ENCODE measurements at regions not wholly inside any gene's neighbourhood (a gene's known extent, or its start where the extent isn't known, plus 50 kb on each side); places are given as distances from the start of the nearest gene placed in this dataset.

DNA sequence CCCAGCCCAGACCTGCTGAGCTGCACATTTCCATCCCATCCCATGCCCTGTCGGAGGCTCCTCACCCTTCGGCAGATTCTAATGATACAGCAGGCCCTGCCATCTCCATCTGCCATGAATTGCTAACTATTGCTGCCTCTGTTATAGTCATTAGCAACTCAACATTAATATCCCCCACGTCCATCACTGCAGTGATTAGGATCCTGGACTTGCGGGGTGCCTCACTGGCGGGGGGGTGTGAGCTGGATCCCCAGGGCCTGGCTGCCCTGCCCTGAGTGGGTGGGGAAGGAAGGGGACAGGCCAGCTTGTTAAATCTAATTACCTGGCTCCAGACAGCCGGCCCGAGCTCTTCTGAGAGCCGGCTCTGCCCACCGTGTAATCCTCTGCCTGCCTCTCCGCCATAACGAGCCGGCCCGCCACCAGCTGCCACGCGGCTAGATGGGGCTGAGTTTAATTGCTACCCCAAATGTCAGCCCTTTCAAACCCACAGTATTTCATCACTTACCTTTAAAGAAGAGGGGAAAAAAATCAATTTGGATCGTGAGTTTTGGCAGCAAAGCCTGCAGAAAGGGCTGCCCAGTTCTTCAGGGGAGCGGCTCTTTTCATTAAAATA lies 227.3 kb upstream of the CSF3R start:
- ATAC-seq (no peak), DNase-seq (no peak)
- Mint-ChIP-seq H3K27ac (no peak overlapping the region), H3K36me3 (no peaks in the 10 kb centered on the region), H3K27me3 (peaks cover 58% of the 10 kb centered on the region), H3K4me1 (no peaks in the 10 kb centered on the region), H3K4me3 (no peak overlapping the region), H3K9me3 (ENCODE audit: low read depth) (no peaks in the 10 kb centered on the region)
- CTCF ChIA-PET: interaction anchor here (0.9 kb wide), 1 partner anchor 19 kb away, joined by 3 read pairs; no protein-coding TSS in a partner anchor

DNA sequence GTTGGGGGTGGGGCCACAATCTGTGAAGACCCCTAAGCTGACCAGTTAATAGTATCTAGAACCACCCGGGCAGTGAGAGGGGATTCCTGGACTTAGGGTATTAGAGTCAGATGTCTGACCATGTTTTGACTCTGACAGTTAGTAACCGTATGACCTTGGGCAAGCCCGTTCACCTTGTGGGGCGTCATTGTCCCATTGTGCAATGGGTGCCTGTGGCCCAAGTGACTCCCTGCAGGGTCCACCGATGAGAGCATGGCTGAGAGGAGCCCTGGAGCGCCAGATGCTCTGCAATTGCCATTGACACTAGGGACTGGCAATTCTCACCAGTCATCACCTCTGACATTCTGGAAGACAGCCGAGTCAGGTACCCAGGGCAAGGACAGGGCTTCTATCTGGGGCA lies 225.9 kb upstream of the CSF3R start:
- ATAC-seq: no peak
- H3K27ac Mint-ChIP-seq: no peak overlapping the region
- H3K27me3 Mint-ChIP-seq: peaks cover 53% of the 10 kb centered on the region
- H3K4me1 Mint-ChIP-seq: no peaks in the 10 kb centered on the region
- H3K36me3 Mint-ChIP-seq: no peaks in the 10 kb centered on the region
- no peak for DNase-seq
- no peak overlapping the region for H3K4me3 Mint-ChIP-seq
- CTCF ChIA-PET: no interaction called here
- no peaks in the 10 kb centered on the region for H3K9me3 Mint-ChIP-seq (ENCODE audit: low read depth)

- ATAC-seq (no peak), DNase-seq (no peak)
- Mint-ChIP-seq H3K9me3 (ENCODE audit: low read depth) (no peaks in the 10 kb centered on the region), H3K36me3 (no peaks in the 10 kb centered on the region), H3K27me3 (peaks cover 48% of the 10 kb centered on the region), H3K27ac (no peak overlapping the region), H3K4me3 (no peak overlapping the region), H3K4me1 (no peaks in the 10 kb centered on the region)
- CTCF ChIA-PET: no interaction called here
Measured at GRCh38 chr1:36707221-36707620, 224.5 kb upstream of the CSF3R start.

GRCh38 chr1:36706416-36706815 lies 223.7 kb upstream of the CSF3R start:
- H3K4me3 Mint-ChIP-seq: no peak overlapping the region
- no peaks in the 10 kb centered on the region for H3K9me3 Mint-ChIP-seq (ENCODE audit: low read depth)
- H3K36me3 Mint-ChIP-seq: no peaks in the 10 kb centered on the region
- DNase-seq (no peak), ATAC-seq (no peak)
- peaks cover 40% of the 10 kb centered on the region for H3K27me3 Mint-ChIP-seq
- CTCF ChIA-PET: no interaction called here
- H3K4me1 Mint-ChIP-seq: no peaks in the 10 kb centered on the region
- no peak overlapping the region for H3K27ac Mint-ChIP-seq

DNA sequence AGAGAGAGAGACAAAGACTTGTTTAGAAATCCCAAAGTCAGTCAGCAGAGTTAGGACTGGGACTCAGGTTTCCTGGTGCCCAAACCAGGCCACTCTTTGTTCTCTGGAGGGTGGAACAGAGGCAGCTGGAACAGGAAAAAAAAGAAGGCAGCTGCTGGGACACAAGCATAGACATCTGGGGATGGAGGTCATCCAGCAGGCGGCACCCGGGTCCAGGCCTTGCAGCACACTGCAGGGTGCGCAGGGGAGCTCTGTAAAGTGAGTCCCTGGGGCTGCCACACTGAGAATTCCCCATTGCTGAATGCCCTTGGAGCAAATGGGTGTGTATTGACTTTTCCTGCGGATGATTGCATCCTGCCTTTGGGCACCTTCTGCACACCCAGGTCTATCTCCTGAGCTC lies 222.9 kb upstream of the CSF3R start:
- Mint-ChIP-seq H3K4me3 (no peak overlapping the region), H3K4me1 (no peaks in the 10 kb centered on the region), H3K27ac (no peak overlapping the region), H3K36me3 (no peaks in the 10 kb centered on the region), H3K9me3 (ENCODE audit: low read depth) (no peaks in the 10 kb centered on the region), H3K27me3 (peaks cover 33% of the 10 kb centered on the region)
- CTCF ChIA-PET: no interaction called here
- DNase-seq: no peak
- ATAC-seq: no peak

- peak; percentile 89 for ATAC-seq
- H3K27ac Mint-ChIP-seq: no peak overlapping the region
- no peaks in the 10 kb centered on the region for H3K9me3 Mint-ChIP-seq (ENCODE audit: low read depth)
- DNase-seq: peak; percentile 76
- no peaks in the 10 kb centered on the region for H3K4me1 Mint-ChIP-seq
- H3K27me3 Mint-ChIP-seq: peaks cover 22% of the 10 kb centered on the region
- H3K36me3 Mint-ChIP-seq: no peaks in the 10 kb centered on the region
- H3K4me3 Mint-ChIP-seq: no peak overlapping the region
- CTCF ChIA-PET: no interaction called here
Measured at GRCh38 chr1:36703526-36704208, 221.0 kb upstream of the CSF3R start.

DNA sequence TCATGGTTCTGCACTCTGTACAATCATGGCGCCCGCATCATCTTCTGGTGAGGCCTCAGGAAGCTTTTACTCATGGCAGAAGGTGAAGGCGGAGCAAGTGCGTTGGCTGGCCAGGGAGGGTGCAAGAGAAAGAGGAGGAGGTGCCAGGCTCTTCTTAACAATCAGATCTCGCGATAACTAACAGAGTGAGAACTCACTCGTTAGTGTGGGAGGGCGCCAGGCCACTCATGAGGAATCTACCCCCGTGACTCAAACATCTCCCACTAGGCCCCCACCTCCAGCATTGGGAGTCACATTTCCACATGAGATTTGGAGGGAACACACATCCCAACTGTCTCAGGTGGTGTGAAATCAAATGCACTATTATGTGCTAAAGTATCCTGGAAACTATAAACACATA lies 220.2 kb upstream of the CSF3R start:
- H3K36me3 Mint-ChIP-seq: no peaks in the 10 kb centered on the region
- H3K4me1 Mint-ChIP-seq: no peaks in the 10 kb centered on the region
- no peak overlapping the region for H3K4me3 Mint-ChIP-seq
- H3K9me3 Mint-ChIP-seq (ENCODE audit: low read depth): no peaks in the 10 kb centered on the region
- H3K27ac Mint-ChIP-seq: no peak overlapping the region
- CTCF ChIA-PET: no interaction called here
- peaks cover 22% of the 10 kb centered on the region for H3K27me3 Mint-ChIP-seq
- no peak for ATAC-seq
- no peak for DNase-seq

GRCh38 chr1:36699113-36699911 lies 216.6 kb upstream of the CSF3R start:
- H3K9me3 Mint-ChIP-seq (ENCODE audit: low read depth): no peaks in the 10 kb centered on the region
- ATAC-seq (no peak), DNase-seq (no peak)
- H3K36me3 Mint-ChIP-seq: no peaks in the 10 kb centered on the region
- no peak overlapping the region for H3K4me3 Mint-ChIP-seq
- CTCF ChIA-PET: no interaction called here
- H3K27ac Mint-ChIP-seq: no peak overlapping the region
- H3K27me3 Mint-ChIP-seq: peaks cover 11% of the 10 kb centered on the region
- no peaks in the 10 kb centered on the region for H3K4me1 Mint-ChIP-seq

- H3K36me3 Mint-ChIP-seq: no peaks in the 10 kb centered on the region
- no peak for ATAC-seq
- no peaks in the 10 kb centered on the region for H3K9me3 Mint-ChIP-seq (ENCODE audit: low read depth)
Measured at GRCh38 chr1:36697836-36698605, 215.3 kb upstream of the CSF3R start.

DNA sequence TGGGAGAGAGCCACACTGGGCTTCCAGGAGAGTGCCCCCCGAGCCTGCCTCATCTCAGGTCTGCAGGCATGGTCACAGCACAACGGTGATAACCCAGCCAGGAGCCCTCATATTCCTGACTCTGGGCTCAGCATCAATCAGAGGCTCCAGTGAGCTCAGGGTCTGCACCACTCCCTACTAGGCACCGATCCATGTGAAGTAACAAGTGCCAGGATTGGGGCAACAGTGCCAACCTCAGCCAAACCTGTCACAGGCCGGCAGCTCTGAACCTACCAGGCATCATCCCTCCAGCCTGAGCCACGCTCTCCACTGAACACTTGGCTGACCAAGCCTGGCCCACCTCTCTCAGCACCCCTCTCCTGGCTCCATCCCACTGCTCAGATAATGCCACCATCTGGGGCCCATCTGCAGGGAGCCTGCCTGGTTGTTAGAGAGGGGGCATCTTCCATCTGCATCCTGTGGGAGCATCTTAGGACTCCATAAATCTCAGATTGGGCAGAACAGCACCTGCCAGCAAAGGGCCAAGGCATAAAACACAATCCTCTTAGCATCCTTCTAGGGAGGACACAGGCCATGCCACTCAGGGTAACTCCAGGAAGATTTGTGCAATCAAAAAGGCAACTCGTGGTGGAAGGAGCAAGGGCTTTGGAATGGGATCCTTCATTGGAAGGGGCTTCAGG lies 213.7 kb upstream of the CSF3R start:
- Mint-ChIP-seq H3K36me3 (no peaks in the 10 kb centered on the region), H3K4me1 (no peaks in the 10 kb centered on the region), H3K27me3 (peaks cover 4% of the 10 kb centered on the region), H3K27ac (no peak overlapping the region), H3K4me3 (no peak overlapping the region), H3K9me3 (ENCODE audit: low read depth) (no peaks in the 10 kb centered on the region)
- CTCF ChIA-PET: no interaction called here
- ATAC-seq (no peak), DNase-seq (no peak)

More at GRCh38 chr1:36697836-36698605, 215.3 kb upstream of the CSF3R start:
- no peak overlapping the region for H3K4me3 Mint-ChIP-seq
- no peak for DNase-seq
- peaks cover 5% of the 10 kb centered on the region for H3K27me3 Mint-ChIP-seq
- no peak overlapping the region for H3K27ac Mint-ChIP-seq
- CTCF ChIA-PET: no interaction called here
- H3K4me1 Mint-ChIP-seq: no peaks in the 10 kb centered on the region

GRCh38 chr1:36693603-36694002 lies 210.9 kb upstream of the CSF3R start:
- DNase-seq (no peak), ATAC-seq (no peak)
- Mint-ChIP-seq H3K4me3 (no peak overlapping the region), H3K9me3 (ENCODE audit: low read depth) (no peaks in the 10 kb centered on the region), H3K27ac (no peak overlapping the region), H3K4me1 (no peaks in the 10 kb centered on the region), H3K36me3 (no peaks in the 10 kb centered on the region), H3K27me3 (peaks cover 4% of the 10 kb centered on the region)
- CTCF ChIA-PET: no interaction called here

DNA sequence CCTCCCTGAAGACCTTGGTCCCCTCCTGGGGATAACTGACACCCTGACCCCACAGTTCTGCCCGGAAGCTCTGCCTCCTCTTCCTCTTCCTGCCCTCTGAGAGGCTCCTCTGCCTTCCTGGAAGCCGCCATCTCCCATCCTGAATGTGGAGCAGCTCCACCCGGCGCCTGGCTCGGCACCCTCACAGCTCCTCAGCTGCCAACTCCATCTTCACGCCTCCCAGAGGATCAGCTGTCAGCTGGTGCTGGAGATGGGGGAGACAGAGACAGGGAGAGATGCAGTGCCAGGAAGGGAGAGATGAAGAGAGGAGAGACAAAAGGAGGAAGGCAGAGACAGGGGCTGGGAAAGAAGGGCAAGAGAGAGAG lies 210.4 kb upstream of the CSF3R start:
- no peak overlapping the region for H3K4me3 Mint-ChIP-seq
- H3K27me3 Mint-ChIP-seq: peaks cover 4% of the 10 kb centered on the region
- H3K36me3 Mint-ChIP-seq: no peaks in the 10 kb centered on the region
- CTCF ChIA-PET: no interaction called here
- H3K27ac Mint-ChIP-seq: no peak overlapping the region
- ATAC-seq: no peak
- DNase-seq: no peak
- H3K9me3 Mint-ChIP-seq (ENCODE audit: low read depth): no peaks in the 10 kb centered on the region
- no peaks in the 10 kb centered on the region for H3K4me1 Mint-ChIP-seq

DNA sequence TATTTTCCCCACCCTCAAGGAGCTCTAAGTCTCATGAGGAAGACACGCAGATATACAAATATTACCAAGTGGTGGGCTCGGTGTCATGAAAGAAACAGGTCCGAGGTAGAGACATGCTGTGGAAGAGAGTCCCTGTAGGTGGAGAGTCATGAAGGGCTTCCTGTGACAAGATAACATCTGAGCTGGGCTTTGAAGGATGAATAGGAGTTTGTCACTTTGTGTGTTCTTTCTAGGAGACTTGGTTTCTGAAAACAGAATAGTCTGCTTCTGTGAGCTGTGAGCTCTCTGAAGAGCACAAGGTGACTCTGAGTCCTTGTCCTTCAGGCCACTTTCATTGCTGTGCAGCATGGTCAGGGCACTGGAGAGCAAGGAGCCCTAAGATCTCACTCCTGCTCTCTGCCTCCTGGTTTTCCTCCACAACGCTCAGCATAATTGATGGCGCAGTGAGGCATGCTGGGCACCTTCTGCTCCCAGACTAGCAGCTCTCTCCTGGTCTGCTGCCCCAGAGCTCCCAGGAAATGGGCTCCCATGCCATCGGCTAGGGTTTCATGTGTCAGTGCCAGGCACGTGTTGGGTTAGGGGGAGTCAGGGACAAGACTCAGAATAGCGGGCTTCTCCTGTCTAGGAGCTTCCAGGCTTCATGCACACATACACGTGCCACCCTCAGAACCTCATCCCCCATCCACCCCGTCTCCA lies 209.9 kb upstream of the CSF3R start:
- Mint-ChIP-seq H3K4me1 (no peaks in the 10 kb centered on the region), H3K27ac (no peak overlapping the region), H3K4me3 (no peak overlapping the region), H3K36me3 (no peaks in the 10 kb centered on the region), H3K9me3 (ENCODE audit: low read depth) (no peaks in the 10 kb centered on the region), H3K27me3 (peaks cover 9% of the 10 kb centered on the region)
- no peak for ATAC-seq
- CTCF ChIA-PET: no interaction called here
- DNase-seq: no peak
